ENCODE measurements at regions not wholly inside any gene's neighbourhood (a gene's known extent, or its start where the extent isn't known, plus 50 kb on each side); places are given as distances from the start of the nearest gene placed in this dataset.

GRCh38 chr1:60678391-60678790 is 404.0 kb upstream of the NFIA start:
- Histone ChIP-seq H3K27ac (ENCODE audit: low read depth in 2 of 2, low read length in 2 of 2) (no peak overlapping the region), H3K9me3 (ENCODE audit: control insufficient read depth in 2 of 3, insufficient read depth in 1 of 3, low read length in 3 of 3) (no peaks in the 10 kb centered on the region), H3K4me3 (ENCODE audit: low read length in 3 of 3) (no peak overlapping the region), H3K27me3 (ENCODE audit: control insufficient read depth, insufficient read depth, low read length) (no peaks in the 10 kb centered on the region), H3K9ac (ENCODE audit: low read length in 3 of 3) (no peak overlapping the region), H3K4me1 (ENCODE audit: control insufficient read depth in 2 of 3, insufficient read depth in 2 of 3, low read depth in 1 of 3, low read length in 3 of 3) (peaks cover 0 to 4% (median 0%) of the 10 kb centered on the region in 3 donors), H3K36me3 (ENCODE audit: control insufficient read depth in 2 of 3, insufficient read depth in 3 of 3, low read length in 3 of 3) (no peaks in the 10 kb centered on the region)
- intact Hi-C loops (cut with DNase I), result no loop called here
- no peak for TF ChIP-seq CTCF (IDR thresholded peaks at IDR 0.05; ENCODE audit: borderline replicate concordance, extremely low read depth, insufficient read depth)
- DNase-seq (peak in 3 of 5 donors; percentile 12 to 61 (median 36)), FAIRE-seq (no peak)

GRCh38 chr1:60672449-60672848 is 409.9 kb upstream of the NFIA start:
- H3K27me3 ChIP-seq (ENCODE audit: control insufficient read depth, insufficient read depth, low read length), result no peaks in the 10 kb centered on the region
- H3K4me3 ChIP-seq (ENCODE audit: low read length in 3 of 3), result no peak overlapping the region
- DNase-seq (no peak), FAIRE-seq (no peak)
- peaks cover 0 to 9% (median 2%) of the 10 kb centered on the region in 3 donors for H3K4me1 ChIP-seq (ENCODE audit: control insufficient read depth in 2 of 3, insufficient read depth in 2 of 3, low read depth in 1 of 3, low read length in 3 of 3)
- no peak overlapping the region for H3K27ac ChIP-seq (ENCODE audit: low read depth in 2 of 2, low read length in 2 of 2)
- no peaks in the 10 kb centered on the region for H3K36me3 ChIP-seq (ENCODE audit: control insufficient read depth in 2 of 3, insufficient read depth in 3 of 3, low read length in 3 of 3)
- no peak overlapping the region for H3K9ac ChIP-seq (ENCODE audit: low read length in 3 of 3)
- no peak for TF ChIP-seq CTCF (IDR thresholded peaks at IDR 0.05; ENCODE audit: borderline replicate concordance, extremely low read depth, insufficient read depth)
- no peaks in the 10 kb centered on the region for H3K9me3 ChIP-seq (ENCODE audit: control insufficient read depth in 2 of 3, insufficient read depth in 1 of 3, low read length in 3 of 3)
- intact Hi-C loops (cut with DNase I), result no loop called here

GRCh38 chr1:60670302-60670701 is 412.1 kb upstream of the NFIA start:
- Histone ChIP-seq H3K4me1 (ENCODE audit: control insufficient read depth in 2 of 3, insufficient read depth in 2 of 3, low read depth in 1 of 3, low read length in 3 of 3) (peaks cover 0 to 9% (median 2%) of the 10 kb centered on the region in 3 donors), H3K9me3 (ENCODE audit: control insufficient read depth in 2 of 3, insufficient read depth in 1 of 3, low read length in 3 of 3) (no peaks in the 10 kb centered on the region), H3K4me3 (ENCODE audit: low read length in 3 of 3) (no peak overlapping the region), H3K27ac (ENCODE audit: low read depth in 2 of 2, low read length in 2 of 2) (no peak overlapping the region), H3K9ac (ENCODE audit: low read length in 3 of 3) (no peak overlapping the region), H3K27me3 (ENCODE audit: control insufficient read depth, insufficient read depth, low read length) (no peaks in the 10 kb centered on the region), H3K36me3 (ENCODE audit: control insufficient read depth in 2 of 3, insufficient read depth in 3 of 3, low read length in 3 of 3) (no peaks in the 10 kb centered on the region)
- DNase-seq (peak in 3 of 5 donors; percentile 19 to 67 (median 58)), FAIRE-seq (no peak)
- intact Hi-C loops (cut with DNase I), result no loop called here
- TF ChIP-seq CTCF (IDR thresholded peaks at IDR 0.05; ENCODE audit: borderline replicate concordance, extremely low read depth, insufficient read depth), result no peak

GRCh38 chr1:60668585-60668984 is 413.8 kb upstream of the NFIA start:
- H3K9me3 ChIP-seq (ENCODE audit: control insufficient read depth in 2 of 3, insufficient read depth in 1 of 3, low read length in 3 of 3), result no peaks in the 10 kb centered on the region
- no peak overlapping the region for H3K9ac ChIP-seq (ENCODE audit: low read length in 3 of 3)
- H3K27ac ChIP-seq (ENCODE audit: low read depth in 2 of 2, low read length in 2 of 2), result no peak overlapping the region
- H3K36me3 ChIP-seq (ENCODE audit: control insufficient read depth in 2 of 3, insufficient read depth in 3 of 3, low read length in 3 of 3), result no peaks in the 10 kb centered on the region
- H3K4me3 ChIP-seq (ENCODE audit: low read length in 3 of 3), result no peak overlapping the region
- no peak for TF ChIP-seq CTCF (IDR thresholded peaks at IDR 0.05; ENCODE audit: borderline replicate concordance, extremely low read depth, insufficient read depth)
- peaks cover 0 to 9% (median 2%) of the 10 kb centered on the region in 3 donors for H3K4me1 ChIP-seq (ENCODE audit: control insufficient read depth in 2 of 3, insufficient read depth in 2 of 3, low read depth in 1 of 3, low read length in 3 of 3)
- no peaks in the 10 kb centered on the region for H3K27me3 ChIP-seq (ENCODE audit: control insufficient read depth, insufficient read depth, low read length)
- DNase-seq (no peak), FAIRE-seq (no peak)
- intact Hi-C loops (cut with DNase I), result no loop called here
